HG03378 (cell line): ENCODE measurements at regions not wholly inside any gene's neighbourhood (a gene's known extent, or its start where the extent isn't known, plus 50 kb on each side); places are given as distances from the start of the nearest gene placed in this dataset.
"Not testable (repeated sequence)": the region's sequence is repeated elsewhere in the genome, so short reads cannot be mapped to it uniquely, and the experiment has no call there.

Experiments used
- ATAC-seq: cut with Tn5 transposase; IDR thresholded peaks from one replicate; pipeline ENCODE4 v1.9.1; 2021; ENCODE audit warnings: mild to moderate bottlenecking, moderate library complexity; ENCODE audit not compliant: unreplicated experiment

GRCh38 chr7:114802632-114803031, 119.3 kb upstream of the MDFIC start:
- no peak for ATAC-seq

DNA sequence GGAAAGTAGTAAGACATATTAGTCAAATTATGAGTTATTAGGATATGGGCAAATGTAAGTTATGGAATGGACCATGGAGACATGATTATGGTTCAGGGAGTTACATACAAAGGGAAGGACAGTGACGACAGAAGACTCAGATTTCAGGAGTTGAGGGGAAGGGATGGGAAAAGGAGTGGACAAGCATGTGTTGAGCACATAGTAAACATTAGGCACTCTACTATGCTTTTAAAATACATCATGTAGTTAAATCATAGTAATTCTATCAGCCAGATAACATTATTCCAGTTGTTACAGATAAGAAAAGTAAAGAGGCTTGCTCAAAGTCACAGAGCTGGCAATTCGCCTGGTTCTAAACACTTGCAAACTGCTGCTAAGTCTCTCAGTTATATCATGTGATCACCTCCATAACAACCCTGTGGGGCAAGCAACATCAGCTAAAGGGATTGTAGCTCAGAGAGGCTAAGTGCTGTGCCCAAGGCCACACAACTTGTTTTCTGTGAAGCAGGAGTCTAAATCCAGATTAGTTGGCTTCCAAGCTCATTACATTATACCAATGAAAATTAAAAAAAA, 115.2 kb upstream of the MDFIC start:
- ATAC-seq: no peak

DNA sequence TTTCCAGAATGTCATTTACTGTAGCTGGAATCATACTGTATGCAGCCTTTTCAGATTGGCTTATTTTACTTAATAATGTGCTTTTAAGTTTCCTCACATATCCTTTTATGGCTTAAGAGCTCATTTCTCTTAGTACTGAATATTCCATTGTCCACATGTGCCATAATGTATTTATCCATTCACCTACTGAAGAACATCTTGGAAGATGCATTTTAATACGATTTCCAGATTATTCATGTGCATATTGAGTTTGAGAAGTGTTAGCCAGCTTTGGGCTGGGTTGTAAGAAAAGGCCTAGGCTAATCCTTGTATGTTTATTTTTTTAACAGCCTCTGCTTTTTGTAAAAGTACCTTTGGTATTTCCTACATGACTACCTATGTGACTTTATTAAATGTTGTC, 109.3 kb upstream of the MDFIC start:
- ATAC-seq: no peak

- ATAC-seq: no peak
Measured at GRCh38 chr7:114813624-114814023, 108.3 kb upstream of the MDFIC start.

DNA sequence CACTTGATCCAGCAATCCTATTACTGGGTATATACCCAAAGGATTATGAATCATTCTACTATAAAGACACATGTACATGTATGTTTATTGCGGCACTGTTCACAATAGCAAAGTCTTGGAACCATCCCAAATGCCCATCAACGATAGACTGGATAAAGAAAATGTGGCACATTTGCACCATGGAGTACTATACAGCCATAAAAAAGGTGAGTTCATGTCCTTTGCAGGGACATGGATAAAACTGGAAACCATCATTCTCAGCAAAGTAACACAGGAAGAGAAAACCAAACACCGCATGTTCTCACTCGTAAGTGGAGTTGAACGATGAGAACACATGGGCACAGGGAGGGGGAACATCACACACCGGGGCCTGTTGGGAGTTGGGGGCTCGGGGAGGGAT, 104.9 kb upstream of the MDFIC start:
- not testable (repeated sequence) for ATAC-seq

- ATAC-seq: no peak
Measured at GRCh38 chr7:114818501-114818900, 103.4 kb upstream of the MDFIC start.

DNA sequence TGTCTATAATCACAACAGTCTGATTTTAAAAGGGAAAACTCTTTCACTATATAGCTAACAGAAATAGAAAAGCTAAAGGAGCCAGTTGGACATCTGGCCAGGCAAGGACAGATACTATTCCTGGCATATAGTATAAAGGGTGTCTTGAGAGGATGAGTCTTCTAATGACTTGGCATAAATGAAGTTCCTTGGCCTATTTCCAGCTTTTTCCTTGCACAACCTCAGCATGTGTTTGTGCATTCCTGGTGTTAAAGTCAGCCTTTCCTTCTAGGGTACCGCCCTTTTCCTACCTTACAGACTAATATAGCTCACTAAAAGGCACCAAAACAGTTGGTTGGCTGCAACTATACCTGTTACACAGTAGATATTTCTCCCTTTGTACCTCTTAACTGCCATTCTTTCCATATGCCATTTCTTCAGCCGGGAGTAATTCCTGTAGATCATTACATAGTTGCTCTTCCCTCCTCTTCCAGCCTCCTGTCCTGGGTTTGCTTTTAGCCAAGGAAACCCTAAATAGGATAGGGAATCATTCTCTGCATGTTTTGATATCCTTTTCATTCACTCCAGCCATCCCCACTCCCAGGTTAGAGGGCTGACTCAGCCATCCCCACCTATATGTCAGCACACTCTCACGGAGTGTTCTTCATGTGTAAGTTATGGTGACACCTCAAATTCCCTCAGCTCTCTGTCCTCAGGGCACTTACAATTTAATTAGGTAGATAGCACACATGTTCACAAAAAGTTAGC, 102.1 kb upstream of the MDFIC start:
- no peak for ATAC-seq

GRCh38 chr7:114821030-114821900, 100.6 kb upstream of the MDFIC start:
- ATAC-seq: no peak

GRCh38 chr7:114822131-114822530, 99.8 kb upstream of the MDFIC start:
- ATAC-seq: no peak

DNA sequence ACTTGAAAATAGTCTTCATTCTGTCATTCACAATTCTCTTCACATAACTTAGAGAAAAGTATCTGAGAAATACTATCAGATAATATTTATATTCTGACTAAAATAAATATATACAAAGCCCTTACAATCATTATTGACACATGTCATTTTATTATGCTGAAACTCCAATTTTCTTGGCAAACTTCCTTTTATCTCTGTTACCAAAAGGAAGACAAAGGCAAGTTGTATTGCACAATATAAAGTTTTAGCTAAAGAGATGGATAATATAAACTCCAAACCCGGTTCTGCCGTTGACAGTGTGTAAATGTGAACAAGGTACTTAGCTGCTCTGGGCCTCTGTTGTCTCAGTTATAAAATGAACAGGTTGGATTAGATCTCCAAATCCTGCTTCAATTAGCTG, 99.0 kb upstream of the MDFIC start:
- ATAC-seq: no peak

GRCh38 chr7:114823290-114823689, 98.6 kb upstream of the MDFIC start:
- no peak for ATAC-seq

DNA sequence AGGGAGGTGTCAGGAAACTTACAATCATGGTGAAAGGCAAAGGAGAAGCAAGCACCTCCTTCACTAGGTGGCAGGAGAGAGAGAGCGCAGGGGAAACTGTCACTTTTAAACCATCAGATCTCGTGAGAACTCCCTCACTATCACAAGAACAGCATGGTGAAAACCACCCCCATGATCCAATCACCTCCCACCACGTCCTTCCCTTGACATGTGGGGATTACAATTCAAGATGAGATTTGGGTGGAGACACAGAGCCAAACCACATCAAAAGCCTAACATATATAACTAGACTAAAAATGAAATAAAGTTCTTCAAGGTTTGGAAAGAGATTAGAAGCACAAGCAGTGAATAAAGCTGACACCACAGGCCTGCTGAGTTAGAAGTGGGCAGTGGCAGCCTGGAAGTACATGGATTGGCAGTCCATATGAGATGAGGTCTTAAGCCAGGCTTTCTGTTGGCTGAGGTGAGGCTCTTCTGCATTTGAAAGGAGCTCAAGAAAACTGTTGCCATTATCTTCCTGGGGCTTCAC, 96.4 kb upstream of the MDFIC start:
- ATAC-seq: no peak

DNA sequence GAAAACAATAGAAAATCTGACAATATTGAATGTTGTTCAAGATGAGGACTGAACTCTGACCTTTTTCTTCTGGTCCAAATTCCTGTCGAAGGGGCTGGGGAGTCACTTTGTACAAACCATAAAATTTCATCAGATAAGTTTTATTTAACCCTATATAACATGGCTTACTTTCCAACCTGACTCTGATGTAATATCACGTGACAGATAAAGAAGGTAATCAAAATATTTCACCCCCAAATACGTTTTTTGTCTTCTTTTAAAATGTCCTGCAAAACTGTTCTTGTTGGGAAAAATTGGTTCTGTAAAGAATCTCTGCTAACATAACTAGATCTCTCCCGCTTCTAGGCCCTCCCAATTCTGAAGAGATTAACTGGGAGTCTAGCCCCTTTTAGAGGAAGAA, 90.9 kb upstream of the MDFIC start:
- ATAC-seq: no peak

GRCh38 chr7:114832906-114833595, 88.8 kb upstream of the MDFIC start:
- peak; percentile 95 for ATAC-seq

GRCh38 chr7:114835303-114835702, 86.6 kb upstream of the MDFIC start:
- ATAC-seq: no peak

DNA sequence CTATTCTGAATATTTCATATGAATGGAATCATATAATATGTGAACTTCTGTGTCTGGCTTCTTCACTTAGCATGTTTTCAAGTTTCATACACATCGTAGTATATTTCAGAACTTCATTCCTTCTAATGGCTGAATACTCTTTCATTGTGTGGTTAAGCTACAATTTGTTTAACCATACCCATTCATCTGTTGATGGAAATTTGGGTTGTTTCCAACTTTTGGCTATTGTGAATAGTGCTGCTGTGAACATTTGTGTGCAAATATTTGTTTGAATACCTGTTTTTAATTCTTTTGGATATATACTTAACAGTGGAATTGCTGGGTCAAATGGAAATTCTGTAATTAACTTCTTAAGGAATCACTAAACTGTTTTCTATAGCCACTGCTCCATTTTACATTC, 86.0 kb upstream of the MDFIC start:
- ATAC-seq: no peak

GRCh38 chr7:114842551-114843065, 79.3 kb upstream of the MDFIC start:
- no peak for ATAC-seq

GRCh38 chr7:114843102-114843501, 78.8 kb upstream of the MDFIC start:
- no peak for ATAC-seq

GRCh38 chr7:114851406-114852061, 70.4 kb upstream of the MDFIC start:
- ATAC-seq: no peak

- no peak for ATAC-seq
Measured at GRCh38 chr7:114852293-114852692, 69.6 kb upstream of the MDFIC start.
